GM19043 (cell line): ENCODE measurements at regions not wholly inside any gene's neighbourhood (a gene's known extent, or its start where the extent isn't known, plus 50 kb on each side); places are given as distances from the start of the nearest gene placed in this dataset.
"Not testable (repeated sequence)": the region's sequence is repeated elsewhere in the genome, so short reads cannot be mapped to it uniquely, and the experiment has no call there.

Experiments used
- ATAC-seq: cut with Tn5 transposase; IDR thresholded peaks from one replicate; pipeline ENCODE4 v1.9.1; 2021; ENCODE audit warnings: low read depth; ENCODE audit not compliant: unreplicated experiment

DNA sequence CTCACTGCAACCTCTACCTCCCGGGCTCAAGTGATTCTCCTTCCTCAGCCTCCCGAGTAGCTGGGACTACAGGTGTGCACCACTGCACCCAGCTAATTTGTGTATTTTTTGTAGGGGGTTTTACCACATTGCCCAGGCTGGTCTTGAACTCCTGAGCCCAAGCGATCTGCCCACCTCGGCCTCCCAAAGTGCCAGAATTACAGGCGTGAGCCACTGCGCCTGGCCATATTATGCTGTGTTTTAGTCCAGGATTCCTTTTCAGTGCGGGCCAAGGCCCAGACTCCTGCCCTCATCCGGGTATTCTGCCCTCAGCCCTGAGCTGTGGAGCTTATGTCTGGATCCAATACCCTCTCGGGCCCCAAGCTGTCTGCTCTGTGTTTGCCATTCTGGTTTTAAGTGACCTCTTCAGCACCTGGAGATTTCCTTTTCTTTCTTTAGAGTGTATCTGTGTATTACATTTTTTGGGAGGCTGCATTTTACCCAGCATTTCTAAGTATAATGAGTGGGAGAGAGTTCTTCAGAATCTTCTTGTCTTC is 114.9 kb downstream of the BUB3 start:
- no peak for ATAC-seq

DNA sequence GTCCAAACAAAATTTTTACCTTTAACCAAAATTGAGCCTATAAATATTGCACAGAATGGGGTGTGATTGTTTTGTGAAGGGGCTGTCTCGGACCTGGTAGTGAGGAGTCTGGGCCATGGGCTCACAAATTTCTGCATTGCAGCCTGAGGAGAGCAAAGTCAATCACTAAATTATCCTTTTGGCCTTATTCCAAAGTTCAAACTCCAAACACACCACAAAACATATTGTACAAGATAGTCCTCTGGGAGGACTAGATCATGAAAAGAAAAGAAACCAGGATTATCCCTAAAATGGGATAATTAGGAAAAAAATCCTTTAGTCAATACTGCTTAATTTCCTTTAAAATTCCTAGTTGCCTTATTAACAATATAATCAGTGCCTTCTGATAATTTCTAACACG is 115.5 kb downstream of the BUB3 start:
- ATAC-seq: no peak

DNA sequence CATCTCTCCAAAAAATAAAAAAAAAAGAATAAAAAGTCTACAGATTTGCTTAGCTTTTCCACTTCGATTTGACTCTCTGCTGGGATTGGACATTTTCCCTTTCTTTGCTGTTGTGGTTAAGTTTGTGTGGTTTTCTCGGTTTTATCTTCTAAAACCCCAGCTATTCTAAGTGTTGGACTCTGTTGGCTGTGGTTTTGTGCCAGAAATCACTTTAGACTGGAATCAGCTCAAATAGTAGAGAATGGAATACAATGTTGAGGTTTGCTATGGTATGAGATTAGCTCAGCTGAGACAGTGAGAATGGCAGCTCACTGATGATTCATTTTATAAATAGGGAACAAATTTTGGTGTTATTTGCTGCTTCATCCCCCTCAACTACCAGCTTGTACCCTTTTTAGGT is 116.0 kb downstream of the BUB3 start:
- no peak for ATAC-seq

DNA sequence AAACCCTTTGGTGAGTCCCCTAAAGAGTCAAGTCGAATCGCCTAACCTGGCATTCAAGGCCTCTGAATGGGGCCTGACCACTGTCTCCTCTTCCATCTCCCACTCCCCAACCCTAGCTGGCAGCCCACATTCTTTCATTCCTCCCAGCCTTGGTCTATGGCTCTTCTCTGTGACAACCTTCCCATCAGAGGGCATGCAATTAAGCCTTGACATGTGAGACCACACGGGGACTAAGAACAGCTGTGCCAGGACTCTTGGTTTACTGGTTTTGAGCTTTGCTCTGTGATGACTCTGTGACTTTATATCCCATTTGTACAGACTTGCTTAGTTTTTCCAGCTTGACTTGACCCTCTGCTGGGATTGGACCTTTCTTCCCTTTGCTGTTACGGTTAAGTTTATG is 116.6 kb downstream of the BUB3 start:
- ATAC-seq: no peak

DNA sequence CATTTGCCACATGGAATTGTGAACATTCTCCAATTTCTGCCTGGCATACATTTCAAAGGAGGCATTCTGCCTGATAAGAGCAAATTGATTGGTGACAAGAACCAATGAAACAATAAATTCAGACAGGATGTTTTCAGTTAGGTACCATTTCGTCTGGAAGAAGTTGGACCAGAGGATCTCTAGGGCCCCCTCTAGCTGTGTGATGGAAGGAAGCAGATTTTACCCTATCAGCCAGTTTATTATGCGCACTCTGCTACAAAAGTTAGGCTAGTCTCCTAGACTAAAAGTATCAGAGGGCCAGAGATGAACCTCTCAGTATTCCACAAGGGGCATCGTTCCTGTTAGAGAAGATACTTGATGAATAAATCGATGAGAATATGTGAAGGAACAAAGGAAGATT is 118.0 kb downstream of the BUB3 start:
- no peak for ATAC-seq

DNA sequence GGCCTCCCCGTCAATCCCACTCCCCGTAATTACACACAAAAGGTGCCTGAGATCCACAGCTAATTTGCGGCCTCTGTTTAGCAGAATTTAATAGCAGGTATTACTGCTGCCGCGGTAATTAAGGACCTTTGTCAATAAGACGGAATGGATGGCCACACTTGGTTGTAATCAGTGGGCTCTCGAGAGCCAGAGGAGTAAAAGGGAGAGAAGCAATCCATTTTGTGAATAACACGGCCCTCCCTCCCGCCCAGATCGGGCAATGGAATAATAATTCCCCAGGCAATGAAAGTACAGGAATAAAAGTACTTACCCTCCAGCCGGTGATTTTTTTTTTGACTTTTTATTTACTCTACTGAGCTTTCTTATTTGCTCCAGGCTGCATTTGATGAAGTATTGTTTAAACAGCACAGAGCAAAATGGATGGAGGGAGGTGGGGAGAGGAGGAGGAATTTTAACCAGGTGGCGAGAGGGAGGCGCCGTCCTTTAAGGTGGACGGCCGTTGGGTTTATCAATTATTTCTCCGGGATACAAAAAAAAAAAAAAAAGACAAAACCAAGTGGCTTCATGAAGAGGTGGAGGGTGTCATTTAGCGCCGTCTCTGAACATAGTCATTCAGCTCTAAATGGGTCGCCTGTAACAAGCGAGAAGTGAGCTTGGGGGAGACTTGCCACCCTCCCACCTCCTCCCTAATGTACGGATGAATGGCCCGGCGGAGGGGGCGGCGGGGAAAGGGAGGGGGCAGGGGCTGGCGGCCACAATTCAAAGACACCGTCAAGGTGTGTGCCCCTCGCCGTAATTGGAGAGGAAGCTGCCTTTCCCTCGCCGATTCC is 120.3 kb downstream of the BUB3 start:
- no peak for ATAC-seq

DNA sequence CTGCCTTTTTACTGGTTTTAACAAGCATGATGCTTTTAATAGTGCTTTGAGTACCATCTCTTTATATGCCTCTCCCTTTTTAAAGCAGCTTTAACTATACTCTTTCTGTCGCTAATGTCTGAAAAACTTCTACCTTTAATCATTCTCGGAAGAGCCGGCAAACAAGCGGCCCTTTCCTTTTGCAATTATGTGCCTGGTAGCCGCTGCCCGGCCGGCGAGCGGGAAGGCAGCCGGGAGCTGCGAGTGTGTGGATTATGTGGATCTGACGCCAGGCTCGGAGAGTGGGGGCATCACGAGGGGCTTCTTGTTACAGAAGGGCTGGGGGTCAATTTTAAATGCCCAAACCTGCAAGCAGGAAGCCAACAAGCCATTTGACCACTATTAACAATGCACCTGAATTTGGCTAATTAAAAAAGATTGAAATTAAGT is 120.9 kb downstream of the BUB3 start:
- ATAC-seq: no peak

DNA sequence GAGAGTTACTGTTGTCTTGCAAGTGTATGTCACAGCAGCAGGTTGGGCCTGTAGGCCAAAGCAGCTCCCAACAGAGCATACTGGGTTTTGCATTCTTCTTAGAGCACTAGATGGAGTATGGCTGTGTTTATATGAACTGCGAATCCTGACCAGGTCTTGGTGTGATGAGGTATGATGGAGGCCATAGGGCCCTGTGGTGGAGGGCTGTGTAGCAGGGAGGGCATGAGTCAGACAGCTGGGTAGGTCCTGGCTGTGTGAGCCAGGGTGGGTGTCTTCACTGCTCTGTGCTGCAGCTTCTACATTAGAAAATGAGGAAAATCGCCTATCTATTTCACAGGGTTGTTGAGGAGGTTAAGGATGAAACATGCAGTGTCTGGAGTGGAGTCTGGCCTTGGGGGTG is 124.2 kb downstream of the BUB3 start:
- no peak for ATAC-seq

DNA sequence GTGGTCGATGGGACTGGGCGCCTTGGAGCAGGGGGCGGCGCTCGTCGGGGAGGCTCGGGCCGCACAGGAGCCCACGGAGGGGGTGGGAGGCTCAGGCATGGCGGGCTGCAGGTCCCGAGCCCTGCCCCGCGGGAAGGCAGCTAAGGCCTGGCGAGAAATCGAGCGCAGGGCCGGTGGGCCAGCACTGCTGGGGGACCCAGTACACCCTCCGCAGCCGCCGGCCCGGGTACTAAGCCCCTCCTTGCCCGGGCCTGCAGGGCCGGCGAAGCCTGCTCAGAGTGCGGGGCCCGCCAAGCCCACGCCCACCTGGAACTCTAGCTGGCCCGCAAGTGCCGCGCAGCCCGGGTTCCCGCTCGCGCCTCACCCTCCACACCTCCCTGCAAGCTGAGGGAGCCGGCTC is 129.2 kb downstream of the BUB3 start:
- ATAC-seq: not testable (repeated sequence)

DNA sequence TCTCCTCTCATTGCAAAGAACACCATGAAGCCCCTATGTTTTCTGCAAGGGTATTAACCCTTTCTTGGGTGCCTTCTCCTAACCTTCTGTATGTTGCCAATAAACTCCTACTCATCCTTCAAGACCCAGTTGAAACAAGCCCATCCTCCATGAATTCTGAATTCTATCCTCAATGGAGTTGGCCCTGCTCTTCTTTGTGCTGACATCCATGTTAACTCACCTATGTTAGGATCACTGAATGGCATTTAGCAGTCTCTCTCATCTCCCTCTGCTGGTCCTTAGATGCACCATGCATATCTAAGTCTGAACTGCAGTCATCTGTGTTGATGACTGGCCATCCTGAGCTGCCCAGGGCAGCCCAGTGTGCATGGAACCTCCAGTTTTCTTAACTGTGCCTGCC is 129.8 kb downstream of the BUB3 start:
- ATAC-seq: no peak

DNA sequence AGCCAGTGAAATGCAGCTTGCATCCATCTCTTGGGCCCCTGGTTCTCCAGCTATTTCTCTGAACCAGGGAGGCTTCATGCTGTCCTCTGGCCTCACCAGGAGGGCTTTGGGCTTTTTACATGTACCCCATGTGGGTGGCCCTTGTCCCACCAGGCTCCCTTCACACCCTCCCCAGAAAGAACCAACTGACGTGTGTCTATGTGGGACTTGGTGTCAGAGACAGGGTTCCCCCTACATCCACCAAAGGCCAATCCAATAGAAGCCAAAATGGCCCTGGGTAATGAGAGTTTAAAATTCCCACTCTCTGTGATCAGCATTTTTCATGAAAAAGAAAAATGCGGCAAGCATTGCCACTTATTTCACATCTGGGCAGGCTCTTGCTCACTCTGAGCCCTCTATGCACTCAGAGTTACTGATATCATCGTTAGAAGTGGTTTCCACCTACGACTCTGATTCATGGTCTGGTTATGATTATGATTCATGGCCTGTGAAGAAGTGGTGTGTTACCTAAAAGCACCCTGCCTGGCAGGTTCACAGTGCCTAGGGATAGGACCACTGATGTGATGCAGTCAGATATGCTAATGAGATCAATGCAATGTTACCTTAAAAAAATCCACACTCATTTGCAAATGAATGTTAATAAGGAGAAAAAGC is 133.5 kb downstream of the BUB3 start:
- no peak for ATAC-seq

DNA sequence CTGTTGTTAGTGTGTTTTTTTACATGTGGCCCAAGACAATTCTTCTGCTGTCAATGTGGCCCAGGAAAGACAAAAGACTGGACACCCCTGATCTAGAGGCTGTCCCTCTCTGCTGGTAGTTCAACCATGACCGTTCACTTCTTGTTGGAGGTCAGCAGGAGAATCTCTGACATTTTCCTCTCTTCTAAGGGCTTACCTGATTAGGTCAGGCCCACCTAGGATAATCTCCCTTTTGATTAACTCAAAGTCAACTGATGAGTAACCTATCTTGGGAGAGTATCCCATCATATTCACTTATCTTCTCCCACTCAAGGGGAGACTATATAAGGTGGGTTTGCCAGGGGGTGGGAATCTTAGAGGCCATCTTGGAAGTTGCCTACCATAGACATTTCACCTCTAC is 135.2 kb downstream of the BUB3 start:
- no peak for ATAC-seq

DNA sequence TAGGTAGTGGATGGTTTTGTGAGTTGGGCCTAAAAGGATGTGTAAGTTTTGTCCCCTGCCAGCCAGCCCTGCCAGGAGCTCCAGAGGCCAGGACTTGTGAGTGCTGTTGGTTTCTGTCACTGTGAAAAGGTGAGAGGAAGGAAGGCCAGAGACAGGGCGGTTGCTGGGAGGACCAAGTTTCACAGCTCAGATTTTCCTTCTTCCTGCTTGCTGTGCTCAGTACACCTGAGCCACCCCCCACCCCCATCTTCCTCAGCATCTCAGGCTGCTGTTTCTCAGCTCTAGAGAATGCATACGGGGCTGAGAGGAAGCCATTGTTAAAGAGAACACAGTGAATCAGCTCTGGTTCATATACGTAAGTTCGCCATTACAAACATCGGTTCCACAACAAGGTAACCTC is 139.9 kb downstream of the BUB3 start:
- no peak for ATAC-seq

DNA sequence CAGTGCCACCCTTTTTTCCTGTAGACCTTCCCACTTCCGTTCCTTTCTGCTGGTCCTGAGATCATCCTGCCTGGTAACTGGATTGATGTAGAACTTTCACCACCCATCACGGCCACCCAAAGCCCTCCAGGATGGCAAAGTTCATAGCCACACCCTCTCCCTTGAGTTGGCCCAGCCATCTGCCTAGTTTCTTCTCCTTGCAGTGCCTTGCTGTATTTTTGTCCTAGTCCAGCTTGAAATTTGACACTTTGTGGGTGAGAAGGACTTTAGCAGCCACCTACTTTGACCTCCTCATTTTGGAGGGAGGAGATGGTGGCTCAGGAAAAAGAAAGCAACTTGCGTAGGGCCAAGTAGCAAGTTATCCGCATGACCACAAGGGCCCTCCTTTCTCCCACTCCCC is 140.7 kb downstream of the BUB3 start:
- no peak for ATAC-seq

DNA sequence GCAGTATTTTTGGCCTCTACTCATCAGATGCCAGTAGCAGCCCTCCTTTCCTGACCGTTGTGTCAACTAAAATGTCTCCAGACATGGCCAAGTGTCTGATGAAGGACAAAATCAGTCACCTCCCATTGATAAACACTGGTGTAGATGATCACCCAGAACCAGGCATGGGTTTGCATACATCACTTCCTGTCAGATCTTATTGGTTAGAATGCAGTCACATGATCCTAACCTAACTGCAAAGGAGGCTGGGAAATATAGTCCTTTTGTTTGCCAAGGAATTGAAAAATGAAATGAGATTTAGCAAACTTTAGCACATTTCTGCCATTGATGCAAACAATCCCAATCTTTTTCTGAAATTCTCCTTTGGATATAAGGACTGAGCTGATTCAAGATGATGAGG is 141.4 kb downstream of the BUB3 start:
- ATAC-seq: no peak

DNA sequence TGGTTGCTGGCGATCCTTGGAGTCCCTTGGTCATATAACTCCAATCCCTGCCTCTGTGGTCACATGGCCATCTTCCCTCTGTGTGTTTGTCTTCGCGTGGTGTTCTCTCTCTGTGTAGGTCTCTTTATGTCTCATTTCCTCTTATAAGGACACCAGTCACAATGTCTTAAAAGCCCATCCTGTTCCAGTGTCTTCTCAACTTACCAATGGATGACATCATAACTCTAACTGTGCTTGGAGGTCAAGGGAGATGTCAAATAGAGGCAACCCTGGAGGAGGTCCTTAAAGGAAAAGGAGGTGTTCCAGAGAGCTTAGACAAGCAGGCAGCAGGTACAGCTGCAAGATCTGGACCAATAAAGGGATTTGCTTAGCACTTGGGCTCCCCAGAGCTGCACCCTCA is 143.0 kb downstream of the BUB3 start:
- no peak for ATAC-seq

DNA sequence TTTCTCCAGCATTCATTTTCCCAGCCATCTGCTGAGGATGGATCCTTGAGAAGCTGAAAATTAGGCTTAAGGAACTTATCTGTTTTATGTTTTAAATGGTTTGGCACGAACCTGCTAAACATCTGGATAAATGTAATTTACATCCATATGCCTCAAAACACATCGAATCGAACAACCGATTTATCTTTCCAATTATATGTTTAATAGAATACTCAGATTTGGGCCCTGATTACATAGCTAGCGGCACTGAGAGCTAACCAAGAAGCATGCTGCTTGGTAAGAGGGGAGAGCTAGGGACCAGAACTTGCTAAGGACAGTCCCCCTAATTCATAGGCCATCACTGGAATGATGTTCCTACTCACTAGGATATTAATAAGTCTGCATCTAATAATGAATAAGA is 144.4 kb downstream of the BUB3 start:
- ATAC-seq: no peak

DNA sequence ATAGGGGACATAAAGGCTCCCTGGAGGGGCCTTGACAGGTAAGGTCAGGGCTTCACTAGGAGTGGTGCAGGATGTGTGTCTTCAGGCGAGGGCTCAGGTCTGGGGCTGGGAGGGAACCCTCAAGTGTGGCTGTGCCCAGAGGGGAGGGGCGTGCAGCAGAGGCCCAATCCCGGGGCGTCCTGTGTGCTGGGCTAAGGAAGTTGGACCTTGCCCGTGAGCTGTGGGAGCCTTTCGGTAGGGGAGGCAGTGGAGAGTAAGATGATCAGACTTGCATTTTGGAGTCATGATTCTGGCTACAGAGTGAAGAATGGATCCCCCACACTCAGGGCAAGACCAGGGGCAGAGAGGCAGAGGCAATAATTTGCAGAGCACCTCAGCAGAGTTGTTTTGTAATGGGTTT is 145.4 kb downstream of the BUB3 start:
- no peak for ATAC-seq

DNA sequence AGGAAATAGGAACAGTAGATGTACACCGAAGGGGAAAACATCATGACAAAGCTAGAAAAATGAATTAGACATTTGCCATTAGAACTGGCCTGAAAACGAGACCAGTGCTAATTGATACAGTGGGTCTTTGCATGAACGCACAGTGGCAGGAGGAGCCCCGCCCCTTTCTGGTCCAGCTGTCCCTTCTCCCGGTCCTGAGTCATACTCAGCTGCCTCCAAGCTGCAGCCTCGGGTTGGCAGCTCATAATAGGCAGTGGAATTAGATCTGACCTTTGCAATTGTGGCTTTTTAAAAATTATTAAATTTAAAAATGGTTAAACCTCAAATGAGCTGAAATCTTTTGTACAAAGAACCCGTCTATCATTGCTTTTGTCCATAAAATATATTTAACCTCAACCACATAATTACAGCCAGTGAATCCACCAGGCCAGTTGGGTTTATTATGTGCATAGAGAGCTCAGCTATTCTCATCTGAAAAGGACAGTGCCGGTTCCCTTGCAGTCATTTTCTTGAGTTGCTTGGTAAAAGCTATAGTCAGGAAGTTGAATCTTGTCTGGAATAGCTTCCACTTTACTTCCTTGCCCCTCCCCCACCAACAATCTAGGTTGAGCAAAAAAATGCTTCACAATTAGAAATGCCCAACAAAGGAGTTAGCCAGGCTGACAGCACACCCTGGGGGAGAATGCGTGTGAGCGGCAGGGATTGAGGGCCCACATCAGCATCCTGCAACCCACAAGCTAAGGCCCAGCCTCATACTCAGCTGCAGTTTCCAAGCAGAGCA is 147.1 kb downstream of the BUB3 start:
- ATAC-seq: no peak

DNA sequence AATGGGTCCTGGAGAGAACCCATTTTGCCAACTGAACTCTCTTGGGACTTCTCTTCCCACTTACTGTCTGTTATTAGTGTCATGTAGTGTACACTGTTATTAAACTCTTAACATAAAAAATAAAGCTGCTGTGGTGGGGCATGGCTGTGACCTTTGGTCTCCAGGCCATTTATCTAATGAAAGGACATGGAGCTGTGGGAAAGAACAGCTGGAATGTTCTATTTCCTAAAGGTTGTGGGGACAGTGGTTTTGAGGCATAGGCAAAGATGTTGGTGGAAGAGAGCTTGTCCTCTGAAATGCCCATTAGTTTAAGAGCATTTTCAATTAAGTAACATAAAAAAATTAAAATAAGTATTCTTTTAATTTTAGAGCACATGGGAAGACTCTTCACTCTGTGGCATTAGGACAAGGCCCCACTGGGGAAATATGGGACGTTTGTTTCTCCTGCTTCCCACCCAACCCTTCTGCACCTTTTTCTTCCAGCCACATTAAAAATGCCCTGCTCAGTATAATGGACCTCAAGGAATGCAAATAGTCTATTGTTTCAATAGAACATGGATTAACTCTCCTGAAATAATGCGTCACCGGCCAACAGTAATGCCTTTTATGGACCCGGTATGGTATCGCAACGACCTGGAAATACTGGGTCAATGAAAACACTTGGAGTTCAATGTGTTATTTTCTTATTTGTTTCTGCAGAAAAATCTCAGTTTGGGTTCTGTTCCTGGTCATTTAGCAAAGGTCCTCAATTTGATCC is 149.6 kb downstream of the BUB3 start:
- no peak for ATAC-seq

DNA sequence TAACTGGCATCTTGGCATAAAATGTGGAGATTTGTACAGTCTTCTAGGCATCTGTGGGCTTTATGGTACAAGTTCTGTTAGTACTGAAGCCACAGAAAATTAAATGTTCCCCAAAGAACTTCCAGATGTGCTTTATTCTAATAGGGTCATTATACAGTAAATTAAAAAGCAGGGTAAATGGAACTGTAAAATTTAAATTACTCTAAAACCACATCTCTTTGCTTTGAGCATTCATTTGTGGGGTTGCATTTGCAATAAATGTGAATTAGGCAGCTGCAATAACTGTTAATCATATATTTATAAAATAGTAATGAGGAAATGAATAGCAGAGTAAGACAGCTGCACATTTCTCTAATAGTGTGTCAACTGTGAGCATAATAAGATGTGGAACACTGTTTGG is 151.5 kb downstream of the BUB3 start:
- no peak for ATAC-seq
